A204.1 (cell line): ENCODE measurements at regions not wholly inside any gene's neighbourhood (a gene's known extent, or its start where the extent isn't known, plus 50 kb on each side); places are given as distances from the start of the nearest gene placed in this dataset.

Experiments used
- FAIRE-seq: peaks from 2 replicates; lab custom pipeline; 2012; peaks lifted over from hg19 to GRCh38; lab: Jason Lieb, UNC

GRCh38 chr4:125365731-125366130 is 51.0 kb downstream of the FAT4 start:
- no peak for FAIRE-seq

GRCh38 chr4:125368146-125368545 is 53.4 kb downstream of the FAT4 start:
- FAIRE-seq, result no peak

- FAIRE-seq, result no peak
Observed at GRCh38 chr4:125368671-125369081, 53.9 kb downstream of the FAT4 start.

- FAIRE-seq, result no peak
Observed at GRCh38 chr4:125369098-125369497, 54.3 kb downstream of the FAT4 start.

GRCh38 chr4:125370478-125370877 is 55.7 kb downstream of the FAT4 start:
- FAIRE-seq, result no peak

GRCh38 chr4:125382995-125383394 is 68.2 kb downstream of the FAT4 start:
- FAIRE-seq, result no peak

- no peak for FAIRE-seq
Observed at GRCh38 chr4:125387770-125388169, 73.0 kb downstream of the FAT4 start.

- no peak for FAIRE-seq
Observed at GRCh38 chr4:125388613-125389012, 73.9 kb downstream of the FAT4 start.

- FAIRE-seq, result no peak
Observed at GRCh38 chr4:125389713-125390112, 75.0 kb downstream of the FAT4 start.

GRCh38 chr4:125390126-125390525 is 75.4 kb downstream of the FAT4 start:
- FAIRE-seq, result no peak

- no peak for FAIRE-seq
Observed at GRCh38 chr4:125390727-125391126, 76.0 kb downstream of the FAT4 start.

GRCh38 chr4:125392694-125393093 is 77.9 kb downstream of the FAT4 start:
- no peak for FAIRE-seq

- no peak for FAIRE-seq
Observed at GRCh38 chr4:125393825-125394224, 79.1 kb downstream of the FAT4 start.

- no peak for FAIRE-seq
Observed at GRCh38 chr4:125397226-125397625, 82.5 kb downstream of the FAT4 start.

- FAIRE-seq, result no peak
Observed at GRCh38 chr4:125398263-125399002, 83.7 kb downstream of the FAT4 start.

GRCh38 chr4:125400756-125401155 is 86.0 kb downstream of the FAT4 start:
- FAIRE-seq, result no peak

GRCh38 chr4:125401784-125402183 is 87.0 kb downstream of the FAT4 start:
- FAIRE-seq, result peak; percentile 35

- FAIRE-seq, result no peak
Observed at GRCh38 chr4:125420526-125420925, 105.8 kb downstream of the FAT4 start.

- no peak for FAIRE-seq
Observed at GRCh38 chr4:125421547-125421946, 106.8 kb downstream of the FAT4 start.

GRCh38 chr4:125423124-125423523 is 108.4 kb downstream of the FAT4 start:
- FAIRE-seq, result no peak

- no peak for FAIRE-seq
Observed at GRCh38 chr4:125428832-125429231, 114.1 kb downstream of the FAT4 start.

- FAIRE-seq, result no peak
Observed at GRCh38 chr4:125430086-125430485, 115.3 kb downstream of the FAT4 start.

- FAIRE-seq, result no peak
Observed at GRCh38 chr4:125432078-125432477, 117.3 kb downstream of the FAT4 start.

GRCh38 chr4:125433453-125433852 is 118.7 kb downstream of the FAT4 start:
- no peak for FAIRE-seq

- no peak for FAIRE-seq
Observed at GRCh38 chr4:125434136-125434535, 119.4 kb downstream of the FAT4 start.
